GM12878 (cell line): ENCODE measurements at regions not wholly inside any gene's neighbourhood (a gene's known extent, or its start where the extent isn't known, plus 50 kb on each side); places are given as distances from the start of the nearest gene placed in this dataset.

Experiments
- CBFB ChIP-seq: IDR thresholded peaks from 2 replicates; pipeline ENCODE4 v1.6.1; 2016; ENCODE audit warnings: antibody characterized with exemption, low read depth
- CEBPB ChIP-seq, 2 experiments: fragments of 150-350 bp in 1 of 2; IDR thresholded peaks; 2 replicates each; pipeline ENCODE4 v1.6.1; 2012 to 2014; ENCODE audit warnings: low read depth in 2 of 2, low read length in 2 of 2, borderline replicate concordance in 1 of 2, inconsistent platforms in 1 of 2
- ETV6 ChIP-seq, 2 experiments: fragments of 450-650 bp in 1 of 2; IDR thresholded peaks in 1 of 2; conservative IDR thresholded peaks in 1 of 2; 2 replicates each; pipeline ENCODE4 v1.6.1; 2014; ENCODE audit warnings: antibody characterized with exemption in 1 of 2, borderline replicate concordance in 1 of 2, low read depth in 1 of 2, mild to moderate bottlenecking in 1 of 2, moderate library complexity in 1 of 2
- EZH2 ChIP-seq: IDR thresholded peaks from 2 replicates; pipeline ENCODE4 v1.6.1; 2012; ENCODE audit warnings: low read depth, mild to moderate bottlenecking, control low read depth, inconsistent platforms, low read length, borderline replicate concordance; ENCODE audit not compliant: control insufficient read depth
- KDM1A ChIP-seq: fragments of 200-600 bp; sonication (generic); IDR thresholded peaks from 2 replicates; pipeline ENCODE4 v1.6.1; 2016; ENCODE audit warnings: borderline replicate concordance
- POLR2A ChIP-seq: IDR thresholded peaks from 2 replicates; pipeline ENCODE4 v1.6.1; 2011; ENCODE audit warnings: low read depth, mild to moderate bottlenecking, low read length
- RAD21 ChIP-seq: IDR thresholded peaks from 2 replicates; pipeline ENCODE4 v1.6.1; 2011; ENCODE audit warnings: mild to moderate bottlenecking, low read depth, low read length, moderate library complexity; ENCODE audit not compliant: insufficient read depth
- RB1 ChIP-seq: fragments of 450-650 bp; formaldehyde crosslinking; IDR thresholded peaks from 2 replicates; pipeline ENCODE4 v1.6.1; 2017; ENCODE audit warnings: mild to moderate bottlenecking, borderline replicate concordance
- REST ChIP-seq: IDR thresholded peaks from 2 replicates; pipeline ENCODE4 v1.6.1; 2012; ENCODE audit warnings: mild to moderate bottlenecking, low read depth, low read length
- TCF12 ChIP-seq: IDR thresholded peaks from 2 replicates; pipeline ENCODE4 v1.6.1; 2011; ENCODE audit warnings: low read depth, mild to moderate bottlenecking, low read length
- TF ChIP-seq, protein P1 (sequence below): fragments of 450-650 bp; IDR thresholded peaks from 2 replicates; pipeline ENCODE4 v1.6.1; 2014; ENCODE audit warnings: mild to moderate bottlenecking
- TF ChIP-seq, protein P2 (sequence below), 3 experiments: IDR thresholded peaks in 2 of 3; conservative IDR thresholded peaks in 1 of 3; 2 replicates each; pipeline ENCODE4 v1.5.1; 2011; ENCODE audit warnings: low read depth in 3 of 3, low read length in 3 of 3, mild to moderate bottlenecking in 3 of 3, control low read depth in 2 of 3, moderate library complexity in 2 of 3, inconsistent platforms in 1 of 3, mixed read lengths in 1 of 3; ENCODE audit not compliant: control insufficient read depth in 2 of 3, insufficient read depth in 1 of 3; ENCODE audit errors: extremely low read depth in 1 of 3

- no peak for TF ChIP-seq TCF12
- no peak for TF ChIP-seq POLR2A
- no peak for TF ChIP-seq EZH2
- no peak for TF ChIP-seq RB1
- no peak for TF ChIP-seq ETV6 (conservative IDR thresholded peaks at IDR 0.05 in 1 of 2, IDR thresholded peaks at IDR 0.05 in 1 of 2; ENCODE audit: borderline replicate concordance in 1 of 2, low read depth in 1 of 2)
- TF ChIP-seq CBFB: no peak
- TF ChIP-seq RAD21: no peak
- TF ChIP-seq CEBPB (IDR thresholded peaks at IDR 0.05; ENCODE audit: borderline replicate concordance in 1 of 2, low read depth in 2 of 2, low read length in 2 of 2): no peak
- no peak for TF ChIP-seq REST
- TF ChIP-seq KDM1A: no peak
- TF ChIP-seq, protein P1, sequence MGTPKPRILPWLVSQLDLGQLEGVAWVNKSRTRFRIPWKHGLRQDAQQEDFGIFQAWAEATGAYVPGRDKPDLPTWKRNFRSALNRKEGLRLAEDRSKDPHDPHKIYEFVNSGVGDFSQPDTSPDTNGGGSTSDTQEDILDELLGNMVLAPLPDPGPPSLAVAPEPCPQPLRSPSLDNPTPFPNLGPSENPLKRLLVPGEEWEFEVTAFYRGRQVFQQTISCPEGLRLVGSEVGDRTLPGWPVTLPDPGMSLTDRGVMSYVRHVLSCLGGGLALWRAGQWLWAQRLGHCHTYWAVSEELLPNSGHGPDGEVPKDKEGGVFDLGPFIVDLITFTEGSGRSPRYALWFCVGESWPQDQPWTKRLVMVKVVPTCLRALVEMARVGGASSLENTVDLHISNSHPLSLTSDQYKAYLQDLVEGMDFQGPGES: no peak
- TF ChIP-seq, protein P2, sequence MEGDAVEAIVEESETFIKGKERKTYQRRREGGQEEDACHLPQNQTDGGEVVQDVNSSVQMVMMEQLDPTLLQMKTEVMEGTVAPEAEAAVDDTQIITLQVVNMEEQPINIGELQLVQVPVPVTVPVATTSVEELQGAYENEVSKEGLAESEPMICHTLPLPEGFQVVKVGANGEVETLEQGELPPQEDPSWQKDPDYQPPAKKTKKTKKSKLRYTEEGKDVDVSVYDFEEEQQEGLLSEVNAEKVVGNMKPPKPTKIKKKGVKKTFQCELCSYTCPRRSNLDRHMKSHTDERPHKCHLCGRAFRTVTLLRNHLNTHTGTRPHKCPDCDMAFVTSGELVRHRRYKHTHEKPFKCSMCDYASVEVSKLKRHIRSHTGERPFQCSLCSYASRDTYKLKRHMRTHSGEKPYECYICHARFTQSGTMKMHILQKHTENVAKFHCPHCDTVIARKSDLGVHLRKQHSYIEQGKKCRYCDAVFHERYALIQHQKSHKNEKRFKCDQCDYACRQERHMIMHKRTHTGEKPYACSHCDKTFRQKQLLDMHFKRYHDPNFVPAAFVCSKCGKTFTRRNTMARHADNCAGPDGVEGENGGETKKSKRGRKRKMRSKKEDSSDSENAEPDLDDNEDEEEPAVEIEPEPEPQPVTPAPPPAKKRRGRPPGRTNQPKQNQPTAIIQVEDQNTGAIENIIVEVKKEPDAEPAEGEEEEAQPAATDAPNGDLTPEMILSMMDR (IDR thresholded peaks at IDR 0.05 in 2 of 3, conservative IDR thresholded peaks at IDR 0.05 in 1 of 3; ENCODE audit: control insufficient read depth in 2 of 3, extremely low read depth in 1 of 3, insufficient read depth in 1 of 3, low read depth in 3 of 3, low read length in 3 of 3): no peak
These were observed 885.6 kb downstream of the BRD1 start for GRCh38 chr22:48941903-48942575.
